Suprapubic skin (tissue), 4 donors: ENCODE measurements at regions not wholly inside any gene's neighbourhood (a gene's known extent, or its start where the extent isn't known, plus 50 kb on each side); places are given as distances from the start of the nearest gene placed in this dataset.

Experiments used
- EP300 ChIP-seq: sonication (generic); formaldehyde crosslinking; IDR thresholded peaks from one replicate; pipeline ENCODE4 v1.6.1; 2017; ENCODE audit warnings: antibody characterized with exemption
- POLR2A ChIP-seq, 2 donors: fragments of 450-650 bp; IDR thresholded peaks; one replicate each; pipeline ENCODE4 v1.6.1; 2017; ENCODE audit warnings: antibody characterized with exemption in 2 of 2, mild to moderate bottlenecking in 2 of 2, moderate library complexity in 2 of 2
- POLR2AphosphoS5 ChIP-seq, 3 donors: sonication (generic); formaldehyde crosslinking; IDR thresholded peaks; one replicate each; pipeline ENCODE4 v1.6.1; 2017; ENCODE audit warnings: antibody characterized with exemption in 3 of 3
- TF ChIP-seq, protein P1 (sequence below), 2 donors: fragments of 200-600 bp in 1 of 2; fragments of 450-650 bp in 1 of 2; sonication (generic) in 1 of 2; IDR thresholded peaks; one replicate each; pipeline ENCODE4 v1.5.1; 2016 to 2019; ENCODE audit warnings: antibody characterized with exemption in 2 of 2, mild to moderate bottlenecking in 1 of 2, moderate library complexity in 1 of 2

- TF ChIP-seq, protein P1, sequence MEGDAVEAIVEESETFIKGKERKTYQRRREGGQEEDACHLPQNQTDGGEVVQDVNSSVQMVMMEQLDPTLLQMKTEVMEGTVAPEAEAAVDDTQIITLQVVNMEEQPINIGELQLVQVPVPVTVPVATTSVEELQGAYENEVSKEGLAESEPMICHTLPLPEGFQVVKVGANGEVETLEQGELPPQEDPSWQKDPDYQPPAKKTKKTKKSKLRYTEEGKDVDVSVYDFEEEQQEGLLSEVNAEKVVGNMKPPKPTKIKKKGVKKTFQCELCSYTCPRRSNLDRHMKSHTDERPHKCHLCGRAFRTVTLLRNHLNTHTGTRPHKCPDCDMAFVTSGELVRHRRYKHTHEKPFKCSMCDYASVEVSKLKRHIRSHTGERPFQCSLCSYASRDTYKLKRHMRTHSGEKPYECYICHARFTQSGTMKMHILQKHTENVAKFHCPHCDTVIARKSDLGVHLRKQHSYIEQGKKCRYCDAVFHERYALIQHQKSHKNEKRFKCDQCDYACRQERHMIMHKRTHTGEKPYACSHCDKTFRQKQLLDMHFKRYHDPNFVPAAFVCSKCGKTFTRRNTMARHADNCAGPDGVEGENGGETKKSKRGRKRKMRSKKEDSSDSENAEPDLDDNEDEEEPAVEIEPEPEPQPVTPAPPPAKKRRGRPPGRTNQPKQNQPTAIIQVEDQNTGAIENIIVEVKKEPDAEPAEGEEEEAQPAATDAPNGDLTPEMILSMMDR (IDR thresholded peaks at IDR 0.05): no peak
- no peak for TF ChIP-seq POLR2A (IDR thresholded peaks at IDR 0.05)
- TF ChIP-seq EP300: no peak
- no peak for TF ChIP-seq POLR2AphosphoS5 (IDR thresholded peaks at IDR 0.05)
Measured at GRCh38 chr9:31236344-31236743, 1148.1 kb upstream of the ACO1 start.
